ENCODE measurements at regions not wholly inside any gene's neighbourhood (a gene's known extent, or its start where the extent isn't known, plus 50 kb on each side); places are given as distances from the start of the nearest gene placed in this dataset.

DNA sequence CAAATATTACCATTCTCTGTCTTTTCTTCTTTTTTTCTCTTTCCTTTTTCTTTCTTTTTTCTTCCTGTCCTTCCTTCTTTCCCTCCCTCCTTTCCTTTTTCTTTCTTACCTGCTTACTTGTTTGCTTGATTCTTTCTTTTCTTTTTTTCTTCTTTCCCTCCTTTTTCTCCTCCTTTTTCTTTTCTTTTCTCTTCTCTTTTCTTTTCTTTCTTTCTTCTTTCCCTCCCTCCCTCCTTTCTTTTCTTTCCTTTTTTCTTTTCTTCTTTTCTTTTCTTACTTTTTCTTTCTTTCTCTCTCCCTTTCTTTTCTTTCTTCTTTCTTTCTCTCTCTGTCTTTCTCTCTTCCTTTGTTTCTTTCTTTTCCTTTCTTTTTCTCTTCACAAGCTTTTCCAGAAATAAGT is 697.4 kb upstream of the ADGRL3 start:
- Histone ChIP-seq H3K36me3 (ENCODE audit: insufficient read depth, low read length) (no peaks in the 10 kb centered on the region), H2AFZ (ENCODE audit: low read length) (no peak overlapping the region), H3F3A (ENCODE audit: low read depth) (no peaks in the 10 kb centered on the region), H4K20me1 (ENCODE audit: insufficient read depth, low read length, poor library complexity, severe bottlenecking) (no peaks in the 10 kb centered on the region), H3K4me1 (ENCODE audit: insufficient read depth, low read length, poor library complexity, severe bottlenecking) (no peaks in the 10 kb centered on the region), H3K79me2 (ENCODE audit: insufficient read depth, low read length) (no peaks in the 10 kb centered on the region), H3K9me3 (ENCODE audit: insufficient read depth, low read depth, low read length) (no peaks in the 10 kb centered on the region), H3K4me2 (ENCODE audit: low read depth, low read length, poor library complexity, severe bottlenecking) (no peak overlapping the region), H3K9ac (ENCODE audit: low read depth, low read length, poor library complexity, severe bottlenecking) (no peak overlapping the region), H3K27me3 (ENCODE audit: insufficient read depth, low read length, poor library complexity, severe bottlenecking) (no peaks in the 10 kb centered on the region), H3K4me3 (ENCODE audit: low read length, poor library complexity, severe bottlenecking) (no peak overlapping the region), H3K9me2 (replicated peaks; ENCODE audit: low read depth, low read length) (no peaks in the 10 kb centered on the region)
- TF ChIP-seq, protein P1, sequence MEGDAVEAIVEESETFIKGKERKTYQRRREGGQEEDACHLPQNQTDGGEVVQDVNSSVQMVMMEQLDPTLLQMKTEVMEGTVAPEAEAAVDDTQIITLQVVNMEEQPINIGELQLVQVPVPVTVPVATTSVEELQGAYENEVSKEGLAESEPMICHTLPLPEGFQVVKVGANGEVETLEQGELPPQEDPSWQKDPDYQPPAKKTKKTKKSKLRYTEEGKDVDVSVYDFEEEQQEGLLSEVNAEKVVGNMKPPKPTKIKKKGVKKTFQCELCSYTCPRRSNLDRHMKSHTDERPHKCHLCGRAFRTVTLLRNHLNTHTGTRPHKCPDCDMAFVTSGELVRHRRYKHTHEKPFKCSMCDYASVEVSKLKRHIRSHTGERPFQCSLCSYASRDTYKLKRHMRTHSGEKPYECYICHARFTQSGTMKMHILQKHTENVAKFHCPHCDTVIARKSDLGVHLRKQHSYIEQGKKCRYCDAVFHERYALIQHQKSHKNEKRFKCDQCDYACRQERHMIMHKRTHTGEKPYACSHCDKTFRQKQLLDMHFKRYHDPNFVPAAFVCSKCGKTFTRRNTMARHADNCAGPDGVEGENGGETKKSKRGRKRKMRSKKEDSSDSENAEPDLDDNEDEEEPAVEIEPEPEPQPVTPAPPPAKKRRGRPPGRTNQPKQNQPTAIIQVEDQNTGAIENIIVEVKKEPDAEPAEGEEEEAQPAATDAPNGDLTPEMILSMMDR (conservative IDR thresholded peaks at IDR 0.05; ENCODE audit: low read length), result no peak
- no peak for TF ChIP-seq EZH2phosphoT487 (IDR thresholded peaks at IDR 0.05; ENCODE audit: borderline replicate concordance)

DNA sequence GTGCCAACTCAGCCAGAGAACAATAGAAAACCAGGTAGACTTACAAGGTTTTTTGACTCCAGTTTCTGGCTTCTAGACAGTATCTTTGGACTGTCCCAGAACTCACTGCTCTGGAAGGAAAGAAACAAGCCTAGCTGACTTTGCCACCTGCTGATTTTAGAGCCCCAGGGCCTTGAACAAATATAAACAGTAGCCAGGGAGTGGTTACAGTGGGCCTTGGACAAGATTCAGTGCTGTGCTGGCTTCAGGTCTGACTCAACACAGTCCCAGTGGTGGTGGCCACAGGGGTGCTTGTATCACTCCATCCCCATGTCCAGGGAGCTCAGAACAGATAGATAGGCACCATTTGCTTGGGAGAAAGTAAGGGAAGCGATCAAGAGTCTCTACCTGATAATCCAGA is 694.1 kb upstream of the ADGRL3 start:
- no peaks in the 10 kb centered on the region for H3K36me3 ChIP-seq (ENCODE audit: insufficient read depth, low read length)
- H2AFZ ChIP-seq (ENCODE audit: low read length), result no peak overlapping the region
- H3K27me3 ChIP-seq (ENCODE audit: insufficient read depth, low read length, poor library complexity, severe bottlenecking), result no peaks in the 10 kb centered on the region
- no peak overlapping the region for H3K9ac ChIP-seq (ENCODE audit: low read depth, low read length, poor library complexity, severe bottlenecking)
- no peak overlapping the region for H3K4me2 ChIP-seq (ENCODE audit: low read depth, low read length, poor library complexity, severe bottlenecking)
- no peak overlapping the region for H3K4me3 ChIP-seq (ENCODE audit: low read length, poor library complexity, severe bottlenecking)
- H4K20me1 ChIP-seq (ENCODE audit: insufficient read depth, low read length, poor library complexity, severe bottlenecking), result no peaks in the 10 kb centered on the region
- no peaks in the 10 kb centered on the region for H3K4me1 ChIP-seq (ENCODE audit: insufficient read depth, low read length, poor library complexity, severe bottlenecking)
- no peaks in the 10 kb centered on the region for H3K9me3 ChIP-seq (ENCODE audit: insufficient read depth, low read depth, low read length)
- no peak for TF ChIP-seq EZH2phosphoT487 (IDR thresholded peaks at IDR 0.05; ENCODE audit: borderline replicate concordance)
- TF ChIP-seq, protein P1 (conservative IDR thresholded peaks at IDR 0.05; ENCODE audit: low read length), result no peak
- H3K79me2 ChIP-seq (ENCODE audit: insufficient read depth, low read length), result no peaks in the 10 kb centered on the region
- no peaks in the 10 kb centered on the region for H3K9me2 ChIP-seq (replicated peaks; ENCODE audit: low read depth, low read length)
- H3F3A ChIP-seq (ENCODE audit: low read depth), result no peaks in the 10 kb centered on the region

DNA sequence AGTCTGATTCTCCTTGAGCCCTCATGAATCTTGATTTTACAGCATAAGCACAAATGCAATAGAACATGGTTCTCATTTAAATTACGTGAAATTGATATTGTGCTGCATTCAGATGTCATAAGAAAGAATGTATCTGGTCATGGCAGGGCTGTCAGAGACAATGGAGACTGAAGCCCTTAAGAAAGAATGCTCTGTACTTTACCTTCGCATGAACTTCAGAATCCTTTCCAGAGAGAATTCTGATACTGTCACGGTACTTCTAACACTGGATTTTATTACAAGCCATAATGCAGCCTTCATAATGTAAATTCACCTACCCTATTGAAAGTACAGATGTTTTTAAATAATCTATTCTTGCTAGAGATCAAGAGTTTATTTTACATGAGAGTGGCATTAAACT is 677.9 kb upstream of the ADGRL3 start:
- H3K4me3 ChIP-seq (ENCODE audit: low read length, poor library complexity, severe bottlenecking), result no peak overlapping the region
- H4K20me1 ChIP-seq (ENCODE audit: insufficient read depth, low read length, poor library complexity, severe bottlenecking), result no peaks in the 10 kb centered on the region
- no peaks in the 10 kb centered on the region for H3K4me1 ChIP-seq (ENCODE audit: insufficient read depth, low read length, poor library complexity, severe bottlenecking)
- no peaks in the 10 kb centered on the region for H3K36me3 ChIP-seq (ENCODE audit: insufficient read depth, low read length)
- H3K9me3 ChIP-seq (ENCODE audit: insufficient read depth, low read depth, low read length), result no peaks in the 10 kb centered on the region
- no peak overlapping the region for H3K4me2 ChIP-seq (ENCODE audit: low read depth, low read length, poor library complexity, severe bottlenecking)
- H3K27me3 ChIP-seq (ENCODE audit: insufficient read depth, low read length, poor library complexity, severe bottlenecking), result no peaks in the 10 kb centered on the region
- TF ChIP-seq, protein P1 (conservative IDR thresholded peaks at IDR 0.05; ENCODE audit: low read length), result no peak
- no peak for TF ChIP-seq EZH2phosphoT487 (IDR thresholded peaks at IDR 0.05; ENCODE audit: borderline replicate concordance)
- H3K9me2 ChIP-seq (replicated peaks; ENCODE audit: low read depth, low read length), result no peaks in the 10 kb centered on the region
- no peak overlapping the region for H2AFZ ChIP-seq (ENCODE audit: low read length)
- no peaks in the 10 kb centered on the region for H3F3A ChIP-seq (ENCODE audit: low read depth)
- no peak overlapping the region for H3K9ac ChIP-seq (ENCODE audit: low read depth, low read length, poor library complexity, severe bottlenecking)
- H3K79me2 ChIP-seq (ENCODE audit: insufficient read depth, low read length), result no peaks in the 10 kb centered on the region
